OCI-LY1 (cell line): ENCODE measurements at regions not wholly inside any gene's neighbourhood (a gene's known extent, or its start where the extent isn't known, plus 50 kb on each side); places are given as distances from the start of the nearest gene placed in this dataset.

Source experiments
- H2AFZ ChIP-seq: fragments of 200-600 bp; sonication (generic), shearing (Covaris generic); 2 replicates; pipeline ENCODE4 v1.6.0; 2014; ENCODE audit warnings: antibody characterized with exemption, mild to moderate bottlenecking, low read length
- H3F3A ChIP-seq: fragments of 200-600 bp; sonication (generic), shearing (Covaris generic); 2 replicates; pipeline ENCODE4 v1.6.0; 2014; ENCODE audit warnings: mild to moderate bottlenecking, antibody characterized with exemption, low read length, moderate library complexity; ENCODE audit not compliant: insufficient read depth
- H3K27ac ChIP-seq: fragments of 200-600 bp; sonication (generic); 2 replicates; pipeline ENCODE4 v1.5.1; 2014; ENCODE audit warnings: low read length, mixed run types, mild to moderate bottlenecking, low read depth; ENCODE audit not compliant: poor library complexity, severe bottlenecking
- H3K27me3 ChIP-seq: fragments of 200-600 bp; sonication (generic); 2 replicates; pipeline ENCODE4 v1.6.0; 2014; ENCODE audit warnings: antibody characterized with exemption, mild to moderate bottlenecking, low read length, moderate library complexity; ENCODE audit not compliant: insufficient read depth
- H3K36me3 ChIP-seq: fragments of 200-600 bp; sonication (generic); 2 replicates; pipeline ENCODE4 v1.6.1; 2014; ENCODE audit warnings: mild to moderate bottlenecking, antibody characterized with exemption, low read length, moderate library complexity, mixed read lengths; ENCODE audit not compliant: insufficient read depth
- H3K4me1 ChIP-seq: fragments of 200-600 bp; sonication (generic); 2 replicates; pipeline ENCODE4 v1.5.1; 2014; ENCODE audit warnings: mild to moderate bottlenecking, low read length, moderate library complexity; ENCODE audit not compliant: insufficient read depth, severe bottlenecking
- H3K4me2 ChIP-seq: fragments of 200-600 bp; sonication (generic), shearing (Covaris generic); 2 replicates; pipeline ENCODE4 v1.6.1; 2014; ENCODE audit warnings: low read length
- H3K4me3 ChIP-seq: fragments of 200-600 bp; sonication (generic); 2 replicates; pipeline ENCODE4 v1.5.1; 2014; ENCODE audit warnings: low read length, low read depth, mild to moderate bottlenecking, mixed read lengths; ENCODE audit not compliant: poor library complexity, severe bottlenecking
- H3K79me2 ChIP-seq: fragments of 200-600 bp; shearing (Covaris generic); 2 replicates; pipeline ENCODE4 v1.6.1; 2016; ENCODE audit warnings: mixed run types, low read length, mixed read lengths; ENCODE audit not compliant: insufficient read depth
- H3K9ac ChIP-seq: fragments of 200-600 bp; sonication (generic), shearing (Covaris generic); 2 replicates; pipeline ENCODE4 v1.6.1; 2014; ENCODE audit warnings: mild to moderate bottlenecking, low read length, mixed read lengths
- H3K9me2 ChIP-seq: fragments of 200-600 bp; sonication (generic), shearing (Covaris generic); 2 replicates; pipeline ENCODE4 v1.6.1; 2014; ENCODE audit warnings: low read depth, mild to moderate bottlenecking, low read length, mixed read lengths
- H3K9me3 ChIP-seq: fragments of 200-600 bp; shearing (Covaris generic); 2 replicates; pipeline ENCODE4 v1.6.1; 2014; ENCODE audit warnings: low read length, mixed read lengths
- H4K20me1 ChIP-seq: fragments of 200-600 bp; sonication (generic), shearing (Covaris generic); 2 replicates; pipeline ENCODE4 v1.6.0; 2016; ENCODE audit warnings: mild to moderate bottlenecking, low read length; ENCODE audit not compliant: insufficient read depth
- EZH2 ChIP-seq: fragments of 200-600 bp; sonication (generic), shearing (Covaris generic); IDR thresholded peaks from 2 replicates; pipeline ENCODE4 v1.8.0; 2017; ENCODE audit warnings: borderline replicate concordance, mixed run types, mild to moderate bottlenecking, antibody characterized with exemption, low read length, moderate library complexity, mixed read lengths
- TF ChIP-seq, protein P1 (sequence below): fragments of 200-600 bp; sonication (generic), shearing (Covaris generic); IDR thresholded peaks from 2 replicates; pipeline ENCODE4 v1.5.1; 2017; ENCODE audit warnings: mild to moderate bottlenecking, antibody characterized with exemption, low read length, moderate library complexity, mixed read lengths

- no peaks in the 10 kb centered on the region for H3K27me3 ChIP-seq
- TF ChIP-seq, protein P1, sequence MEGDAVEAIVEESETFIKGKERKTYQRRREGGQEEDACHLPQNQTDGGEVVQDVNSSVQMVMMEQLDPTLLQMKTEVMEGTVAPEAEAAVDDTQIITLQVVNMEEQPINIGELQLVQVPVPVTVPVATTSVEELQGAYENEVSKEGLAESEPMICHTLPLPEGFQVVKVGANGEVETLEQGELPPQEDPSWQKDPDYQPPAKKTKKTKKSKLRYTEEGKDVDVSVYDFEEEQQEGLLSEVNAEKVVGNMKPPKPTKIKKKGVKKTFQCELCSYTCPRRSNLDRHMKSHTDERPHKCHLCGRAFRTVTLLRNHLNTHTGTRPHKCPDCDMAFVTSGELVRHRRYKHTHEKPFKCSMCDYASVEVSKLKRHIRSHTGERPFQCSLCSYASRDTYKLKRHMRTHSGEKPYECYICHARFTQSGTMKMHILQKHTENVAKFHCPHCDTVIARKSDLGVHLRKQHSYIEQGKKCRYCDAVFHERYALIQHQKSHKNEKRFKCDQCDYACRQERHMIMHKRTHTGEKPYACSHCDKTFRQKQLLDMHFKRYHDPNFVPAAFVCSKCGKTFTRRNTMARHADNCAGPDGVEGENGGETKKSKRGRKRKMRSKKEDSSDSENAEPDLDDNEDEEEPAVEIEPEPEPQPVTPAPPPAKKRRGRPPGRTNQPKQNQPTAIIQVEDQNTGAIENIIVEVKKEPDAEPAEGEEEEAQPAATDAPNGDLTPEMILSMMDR, result no peak
- no peak for TF ChIP-seq EZH2
- H4K20me1 ChIP-seq, result no peaks in the 10 kb centered on the region
- H3K9ac ChIP-seq, result no peak overlapping the region
- no peak overlapping the region for H3K4me2 ChIP-seq
- no peaks in the 10 kb centered on the region for H3K79me2 ChIP-seq
- no peak overlapping the region for H3K27ac ChIP-seq
- no peaks in the 10 kb centered on the region for H3K36me3 ChIP-seq
- H3K4me3 ChIP-seq, result no peak overlapping the region
- H2AFZ ChIP-seq, result no peak overlapping the region
- H3K9me3 ChIP-seq, result no peaks in the 10 kb centered on the region
- no peaks in the 10 kb centered on the region for H3F3A ChIP-seq
- H3K4me1 ChIP-seq, result no peaks in the 10 kb centered on the region
- H3K9me2 ChIP-seq, result no peaks in the 10 kb centered on the region
Measured at GRCh38 chr20:37577981-37578380, 50.3 kb upstream of the BLCAP start.
